GM12864 (cell line): ENCODE measurements at regions not wholly inside any gene's neighbourhood (a gene's known extent, or its start where the extent isn't known, plus 50 kb on each side); places are given as distances from the start of the nearest gene placed in this dataset.

Experiments used
- DNase-seq: peaks from one replicate; pipeline ENCODE4 v3.0.0-alpha.2; 2011; ENCODE audit warnings: low read depth
- H3K4me3 ChIP-seq: 2 replicates; pipeline ENCODE4 v1.5.1; 2011; ENCODE audit warnings: mild to moderate bottlenecking, low read depth, low read length, control low read depth
- TF ChIP-seq, protein P1 (sequence below): IDR thresholded peaks from 2 replicates; pipeline ENCODE4 v1.5.1; 2011; ENCODE audit warnings: low read depth, mild to moderate bottlenecking, moderate library complexity, low read length, control low read depth, inconsistent platforms; ENCODE audit errors: missing control alignments

- no peak for DNase-seq
- no peak overlapping the region for H3K4me3 ChIP-seq
- TF ChIP-seq, protein P1, sequence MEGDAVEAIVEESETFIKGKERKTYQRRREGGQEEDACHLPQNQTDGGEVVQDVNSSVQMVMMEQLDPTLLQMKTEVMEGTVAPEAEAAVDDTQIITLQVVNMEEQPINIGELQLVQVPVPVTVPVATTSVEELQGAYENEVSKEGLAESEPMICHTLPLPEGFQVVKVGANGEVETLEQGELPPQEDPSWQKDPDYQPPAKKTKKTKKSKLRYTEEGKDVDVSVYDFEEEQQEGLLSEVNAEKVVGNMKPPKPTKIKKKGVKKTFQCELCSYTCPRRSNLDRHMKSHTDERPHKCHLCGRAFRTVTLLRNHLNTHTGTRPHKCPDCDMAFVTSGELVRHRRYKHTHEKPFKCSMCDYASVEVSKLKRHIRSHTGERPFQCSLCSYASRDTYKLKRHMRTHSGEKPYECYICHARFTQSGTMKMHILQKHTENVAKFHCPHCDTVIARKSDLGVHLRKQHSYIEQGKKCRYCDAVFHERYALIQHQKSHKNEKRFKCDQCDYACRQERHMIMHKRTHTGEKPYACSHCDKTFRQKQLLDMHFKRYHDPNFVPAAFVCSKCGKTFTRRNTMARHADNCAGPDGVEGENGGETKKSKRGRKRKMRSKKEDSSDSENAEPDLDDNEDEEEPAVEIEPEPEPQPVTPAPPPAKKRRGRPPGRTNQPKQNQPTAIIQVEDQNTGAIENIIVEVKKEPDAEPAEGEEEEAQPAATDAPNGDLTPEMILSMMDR, result no peak
Observed at GRCh38 chr21:41065539-41065938, 102.4 kb upstream of the BACE2 start.

- TF ChIP-seq, protein P1, result no peak
- no peak overlapping the region for H3K4me3 ChIP-seq
- DNase-seq, result no peak
Observed at GRCh38 chr21:41066086-41066938, 101.6 kb upstream of the BACE2 start.

- H3K4me3 ChIP-seq, result no peak overlapping the region
- DNase-seq, result no peak
- TF ChIP-seq, protein P1, result no peak
Observed at GRCh38 chr21:41067709-41068108, 100.3 kb upstream of the BACE2 start.

DNA sequence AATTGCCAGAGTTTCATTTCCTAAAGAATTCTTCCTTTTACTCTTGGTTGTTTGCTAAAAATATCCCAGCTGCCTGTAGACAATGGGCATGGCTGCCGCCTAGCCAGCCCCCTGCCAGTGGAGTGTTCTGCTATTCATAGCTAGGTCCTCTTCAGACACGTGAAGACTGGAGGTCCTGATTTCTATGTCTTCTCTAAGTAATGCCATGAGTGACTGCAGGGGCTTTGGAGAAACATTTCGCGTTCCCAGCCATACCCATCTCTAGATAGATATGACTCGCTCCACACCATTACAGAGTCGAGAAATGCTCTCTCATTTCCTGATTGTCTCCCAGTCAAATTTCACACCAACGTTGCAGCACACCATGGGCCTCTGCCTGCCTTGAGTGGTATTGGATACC is 99.5 kb upstream of the BACE2 start:
- no peak for DNase-seq
- no peak overlapping the region for H3K4me3 ChIP-seq
- TF ChIP-seq, protein P1, result no peak

DNA sequence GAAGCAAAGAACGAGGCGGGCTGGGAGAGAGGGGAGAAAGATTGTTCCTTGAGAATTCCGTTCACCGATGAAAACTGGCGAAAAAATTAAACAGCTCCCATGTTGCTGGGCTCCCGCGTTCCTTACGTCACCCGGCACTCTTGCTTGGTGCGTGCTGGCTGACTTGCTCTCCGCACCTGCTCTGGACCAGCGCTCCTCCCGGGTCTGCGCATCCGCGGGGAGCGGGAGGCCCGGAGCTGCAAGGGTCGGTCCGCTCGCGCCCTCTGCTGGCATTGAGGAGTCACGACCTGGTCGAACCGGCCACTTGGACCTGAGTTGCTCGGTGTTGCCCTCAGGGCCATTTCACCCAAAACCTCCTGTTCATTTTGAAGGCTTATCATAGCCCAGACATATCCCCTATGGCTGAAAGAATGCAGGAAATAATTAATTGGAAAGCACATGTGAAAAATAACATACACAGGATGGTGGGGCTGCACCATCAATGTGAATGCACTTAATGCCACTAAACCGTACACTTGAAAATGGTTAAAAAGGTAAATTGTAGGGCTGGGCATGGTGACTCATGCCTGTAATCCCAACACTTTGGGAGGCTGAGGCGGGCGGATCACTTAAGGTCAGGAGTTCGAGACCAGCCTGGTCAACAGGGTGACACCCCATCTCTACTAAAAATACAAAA is 98.9 kb upstream of the BACE2 start:
- no peak overlapping the region for H3K4me3 ChIP-seq
- DNase-seq, result peak; percentile 8
- TF ChIP-seq, protein P1, result peak; percentile 93

- TF ChIP-seq, protein P1, result no peak
- DNase-seq, result no peak
- H3K4me3 ChIP-seq, result no peak overlapping the region
Observed at GRCh38 chr21:41070284-41070683, 97.7 kb upstream of the BACE2 start.
